HG03045 (cell line): ENCODE measurements at regions not wholly inside any gene's neighbourhood (a gene's known extent, or its start where the extent isn't known, plus 50 kb on each side); places are given as distances from the start of the nearest gene placed in this dataset.
A peak's percentile ranks its signal among the peaks of the same experiment; 100 is the strongest.
"Not testable (repeated sequence)": the region's sequence is repeated elsewhere in the genome, so short reads cannot be mapped to it uniquely, and the experiment has no call there.

Source experiments
- ATAC-seq: cut with Tn5 transposase; IDR thresholded peaks from one replicate; pipeline ENCODE4 v1.9.1; 2021; ENCODE audit warnings: mild to moderate bottlenecking, moderate library complexity; ENCODE audit not compliant: unreplicated experiment

DNA sequence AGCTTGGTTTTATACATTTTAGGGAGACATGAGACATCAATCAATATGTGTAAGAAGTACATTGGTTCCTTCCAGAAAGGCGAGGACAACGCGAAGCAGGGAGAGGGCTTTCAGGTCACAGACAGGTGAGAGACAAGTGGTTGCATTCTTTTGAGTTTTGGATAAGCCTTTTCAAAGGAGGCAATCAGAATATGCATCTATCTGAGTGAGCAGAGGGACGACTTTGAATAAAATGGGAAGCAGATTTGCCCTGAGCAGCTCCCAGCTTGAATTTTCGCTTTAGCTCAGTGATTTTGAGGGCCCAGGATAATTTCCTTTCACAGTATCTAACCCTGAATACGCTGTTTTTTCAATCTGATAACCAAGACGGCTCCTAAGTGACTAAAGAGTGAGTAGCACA is 82.5 kb upstream of the MYO3A start:
- no peak for ATAC-seq

DNA sequence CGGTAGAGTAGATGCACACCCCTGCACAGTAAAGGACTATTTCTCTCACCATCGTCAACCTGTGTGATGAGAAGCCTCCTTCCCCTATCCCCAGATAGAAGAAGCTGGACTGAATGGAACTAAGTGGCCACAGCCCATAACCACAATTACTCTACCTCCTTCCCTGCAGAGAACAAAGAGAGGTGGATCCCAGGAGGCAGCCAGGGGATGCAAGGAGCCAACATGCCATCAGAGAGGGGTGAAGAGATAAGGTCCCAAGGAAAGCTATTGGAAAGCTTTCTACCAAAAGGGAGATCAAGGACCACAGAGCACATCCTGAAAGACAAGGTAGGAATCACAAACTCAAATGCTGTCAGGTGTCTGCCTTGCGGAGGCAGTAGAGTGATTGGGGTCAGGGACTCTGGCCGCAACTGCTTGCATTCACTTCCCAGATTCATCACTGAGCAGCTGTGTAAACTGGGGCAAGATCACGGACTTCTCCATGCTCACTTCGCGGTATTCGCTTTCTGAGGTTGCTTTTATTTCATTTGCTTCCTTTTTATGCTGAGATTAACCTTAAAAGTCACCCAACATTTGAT is 81.6 kb upstream of the MYO3A start:
- ATAC-seq: no peak

DNA sequence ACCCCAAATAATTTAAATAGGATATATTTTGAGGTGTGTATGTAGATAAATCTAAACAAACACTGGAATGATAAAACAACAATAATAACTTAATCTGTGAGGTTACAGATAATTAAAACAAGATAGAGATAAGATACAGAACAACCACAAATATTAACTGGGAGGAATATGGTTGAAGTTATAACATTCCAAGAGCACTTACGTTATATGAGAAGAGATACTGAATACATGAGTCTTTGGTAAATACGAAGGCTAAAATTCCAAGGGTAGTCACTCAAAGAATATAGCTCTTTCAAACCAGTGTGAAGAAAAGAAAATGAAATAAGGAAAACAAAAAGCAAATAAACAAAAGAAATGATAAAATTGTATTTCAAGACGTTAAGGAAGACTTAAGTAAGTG is 76.0 kb upstream of the MYO3A start:
- ATAC-seq: no peak

GRCh38 chr10:25865267-25865666 is 68.8 kb upstream of the MYO3A start:
- no peak for ATAC-seq

DNA sequence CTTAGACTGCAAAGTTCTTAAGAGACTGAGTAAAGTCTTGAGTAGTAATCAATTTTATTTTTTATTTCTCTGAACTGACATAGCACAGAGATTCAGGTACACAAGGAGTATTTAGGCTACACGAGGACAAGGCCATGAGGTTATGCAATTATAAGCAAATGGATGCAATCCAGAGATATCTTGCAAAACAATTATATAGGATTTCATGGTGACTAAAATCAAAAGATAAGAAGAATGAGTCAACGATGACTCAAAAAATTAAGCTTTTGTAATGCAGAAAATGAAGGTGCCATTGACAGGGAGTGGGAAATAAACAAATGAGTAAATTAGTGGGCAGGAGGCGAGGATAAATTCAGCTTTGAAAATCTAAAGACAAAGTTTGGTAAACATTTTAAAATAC is 66.7 kb upstream of the MYO3A start:
- ATAC-seq: no peak

GRCh38 chr10:25869067-25869591 is 64.9 kb upstream of the MYO3A start:
- ATAC-seq: no peak

DNA sequence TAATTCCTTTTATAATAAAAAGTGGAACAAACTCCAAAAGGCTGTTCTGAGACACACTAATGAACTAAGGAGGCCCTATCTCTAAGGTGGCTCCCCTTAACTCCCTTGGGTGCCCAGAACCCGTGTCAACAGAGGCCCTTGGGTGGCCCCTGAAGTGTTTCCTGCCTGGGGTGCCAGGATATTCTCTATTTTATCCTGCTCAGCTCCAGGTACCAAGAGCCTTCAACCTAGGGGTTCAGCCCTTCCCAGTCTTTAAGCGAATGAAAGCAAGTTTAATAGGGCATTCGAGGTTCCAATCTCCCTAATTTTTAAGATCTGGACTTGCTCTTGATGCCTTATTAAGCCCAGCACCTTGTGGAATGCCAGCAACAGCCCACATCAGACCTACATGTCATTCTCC is 64.4 kb upstream of the MYO3A start:
- ATAC-seq: no peak

- ATAC-seq: not testable (repeated sequence)
These were observed 59.6 kb upstream of the MYO3A start for GRCh38 chr10:25874402-25874801.

GRCh38 chr10:25875556-25876165 is 58.4 kb upstream of the MYO3A start:
- ATAC-seq: peak; percentile 91

- no peak for ATAC-seq
These were observed 56.7 kb upstream of the MYO3A start for GRCh38 chr10:25877296-25877695.
